A673 (cell line): ENCODE measurements at regions not wholly inside any gene's neighbourhood (a gene's known extent, or its start where the extent isn't known, plus 50 kb on each side); places are given as distances from the start of the nearest gene placed in this dataset.

Experiments
- BruUV-seq: library from RNA; stranded (reverse); fragments of 400-500 nt; replicated peaks from 2 replicates; lab custom pipeline; 2021; lab: Mats Ljungman, UMichigan
- CTCF ChIA-PET: fragments of 300-600 bp; sonication (Branson Sonifier 250); formaldehyde crosslinking; loops from one replicate; lab custom pipeline; 2022; ENCODE audit warnings: antibody characterized with exemption; lab: Charles Lee
- POLR2A ChIA-PET: fragments of 300-600 bp; sonication (Branson Sonifier 250); formaldehyde crosslinking; loops from one replicate; lab custom pipeline; 2022; ENCODE audit warnings: antibody characterized with exemption; ENCODE audit not compliant: low non-redundant PET; lab: Charles Lee
- DNase-seq: peaks from one replicate; pipeline ENCODE4 v3.0.0-alpha.2; 2015; ENCODE audit warnings: low spot score
- H3K27ac ChIP-seq: fragments of 200-600 bp; sonication (generic); 2 replicates; pipeline ENCODE4 v1.5.1; 2016; ENCODE audit warnings: mixed run types, low read depth, mild to moderate bottlenecking, mixed read lengths, antibody characterized with exemption, low read length; ENCODE audit not compliant: poor library complexity, severe bottlenecking
- H3K27me3 ChIP-seq: fragments of 200-600 bp; sonication (generic); replicated peaks from 2 replicates; pipeline ENCODE4 v1.6.1; 2017; ENCODE audit warnings: mixed run types, low read depth, mild to moderate bottlenecking, mixed read lengths, antibody characterized with exemption, low read length; ENCODE audit not compliant: insufficient read depth, poor library complexity
- H3K36me3 ChIP-seq: fragments of 200-600 bp; sonication (generic); 2 replicates; pipeline ENCODE4 v1.6.1; 2016; ENCODE audit warnings: mixed run types, mild to moderate bottlenecking, mixed read lengths, antibody characterized with exemption, low read length; ENCODE audit not compliant: insufficient read depth, poor library complexity, severe bottlenecking
- H3K4me1 ChIP-seq: fragments of 200-600 bp; sonication (generic); 2 replicates; pipeline ENCODE4 v1.6.1; 2017; ENCODE audit warnings: mixed run types, mild to moderate bottlenecking, mixed read lengths, antibody characterized with exemption, low read length; ENCODE audit not compliant: insufficient read depth, poor library complexity, severe bottlenecking
- H3K4me3 ChIP-seq: fragments of 200-600 bp; sonication (generic); 2 replicates; pipeline ENCODE4 v1.5.1; 2016; ENCODE audit warnings: low read depth, mixed run types, mild to moderate bottlenecking, mixed read lengths, low read length; ENCODE audit not compliant: poor library complexity, severe bottlenecking
- H3K9me3 ChIP-seq: fragments of 200-600 bp; sonication (generic); 2 replicates; pipeline ENCODE4 v1.6.1; 2016; ENCODE audit warnings: mixed run types, low read depth, mild to moderate bottlenecking, mixed read lengths, antibody characterized with exemption, low read length; ENCODE audit not compliant: poor library complexity, severe bottlenecking
- CTCF ChIP-seq: fragments of 300-800, 200-600 bp; sonication (generic); conservative IDR thresholded peaks from 2 replicates; pipeline ENCODE4 v1.5.1; 2017; ENCODE audit warnings: low read depth, mild to moderate bottlenecking, antibody characterized with exemption, low read length, moderate library complexity, mixed read lengths
- EZH2 ChIP-seq: fragments of 200-600 bp; sonication (generic); IDR thresholded peaks from 2 replicates; pipeline ENCODE4 v1.6.1; 2017; ENCODE audit warnings: borderline replicate concordance, low read depth, mild to moderate bottlenecking, mixed read lengths, antibody characterized with exemption, low read length; ENCODE audit not compliant: poor library complexity, severe bottlenecking
- intact Hi-C: fragments of 100-400 bp; cut with micrococcal nuclease; formaldehyde crosslinking; loops from one replicate; pipeline ENCODE4 v1.10.0; 2022; ENCODE audit not compliant: unreplicated experiment

GRCh38 chrX:69066966-69067525 lies 98.2 kb downstream of the PJA1 start:
- ChIA-PET CTCF (no interaction called here), POLR2A (no interaction called here)
- BruUV-seq: no TSS peak
- no peak overlapping the region for H3K4me3 ChIP-seq
- no peaks in the 10 kb centered on the region for H3K27me3 ChIP-seq
- intact Hi-C loops: no loop called here
- no peaks in the 10 kb centered on the region for H3K9me3 ChIP-seq
- no peak for TF ChIP-seq EZH2
- TF ChIP-seq CTCF: no peak
- no peak for DNase-seq
- no peak overlapping the region for H3K27ac ChIP-seq
- H3K36me3 ChIP-seq: no peaks in the 10 kb centered on the region
- no peaks in the 10 kb centered on the region for H3K4me1 ChIP-seq

- Histone ChIP-seq H3K27me3 (no peaks in the 10 kb centered on the region), H3K36me3 (no peaks in the 10 kb centered on the region), H3K4me3 (no peak overlapping the region), H3K4me1 (no peaks in the 10 kb centered on the region), H3K9me3 (no peaks in the 10 kb centered on the region), H3K27ac (no peak overlapping the region)
- BruUV-seq: no TSS peak
- ChIA-PET POLR2A (no interaction called here), CTCF (no interaction called here)
- TF ChIP-seq CTCF (no peak), EZH2 (no peak)
- DNase-seq: no peak
- intact Hi-C loops: no loop called here
These were observed 99.1 kb downstream of the PJA1 start for GRCh38 chrX:69066021-69066757.

GRCh38 chrX:69065451-69065850 lies 99.8 kb downstream of the PJA1 start:
- TF ChIP-seq CTCF: no peak
- TF ChIP-seq EZH2: no peak
- Histone ChIP-seq H3K4me3 (no peak overlapping the region), H3K36me3 (no peaks in the 10 kb centered on the region), H3K4me1 (no peaks in the 10 kb centered on the region), H3K9me3 (no peaks in the 10 kb centered on the region), H3K27me3 (no peaks in the 10 kb centered on the region), H3K27ac (no peak overlapping the region)
- ChIA-PET CTCF (no interaction called here), POLR2A (no interaction called here)
- no TSS peak for BruUV-seq
- DNase-seq: no peak
- intact Hi-C loops: no loop called here
